ENCODE measurements at regions not wholly inside any gene's neighbourhood (a gene's known extent, or its start where the extent isn't known, plus 50 kb on each side); places are given as distances from the start of the nearest gene placed in this dataset.

DNA sequence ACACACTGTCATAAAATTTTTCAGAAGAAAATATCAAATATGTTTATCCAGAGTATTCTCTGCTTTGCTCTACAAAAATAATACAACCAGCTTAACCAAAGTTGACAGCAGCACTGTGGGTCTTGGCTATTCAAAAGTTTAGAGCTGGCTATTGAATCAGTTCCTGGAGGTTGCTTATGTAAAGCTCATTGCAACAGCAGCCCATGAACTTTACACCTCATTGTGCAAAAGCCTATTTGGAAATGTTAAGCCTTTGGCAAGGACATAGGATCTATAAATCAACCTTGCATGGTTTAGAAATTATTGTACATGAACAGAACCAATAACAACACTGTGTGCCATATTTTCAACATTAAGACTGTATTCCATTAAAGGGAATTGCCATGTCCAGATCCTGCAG lies 714.9 kb downstream of the ADGRL2 start:
- no peak for DNase-seq (ENCODE audit: low spot score)
- TF ChIP-seq, protein P1, sequence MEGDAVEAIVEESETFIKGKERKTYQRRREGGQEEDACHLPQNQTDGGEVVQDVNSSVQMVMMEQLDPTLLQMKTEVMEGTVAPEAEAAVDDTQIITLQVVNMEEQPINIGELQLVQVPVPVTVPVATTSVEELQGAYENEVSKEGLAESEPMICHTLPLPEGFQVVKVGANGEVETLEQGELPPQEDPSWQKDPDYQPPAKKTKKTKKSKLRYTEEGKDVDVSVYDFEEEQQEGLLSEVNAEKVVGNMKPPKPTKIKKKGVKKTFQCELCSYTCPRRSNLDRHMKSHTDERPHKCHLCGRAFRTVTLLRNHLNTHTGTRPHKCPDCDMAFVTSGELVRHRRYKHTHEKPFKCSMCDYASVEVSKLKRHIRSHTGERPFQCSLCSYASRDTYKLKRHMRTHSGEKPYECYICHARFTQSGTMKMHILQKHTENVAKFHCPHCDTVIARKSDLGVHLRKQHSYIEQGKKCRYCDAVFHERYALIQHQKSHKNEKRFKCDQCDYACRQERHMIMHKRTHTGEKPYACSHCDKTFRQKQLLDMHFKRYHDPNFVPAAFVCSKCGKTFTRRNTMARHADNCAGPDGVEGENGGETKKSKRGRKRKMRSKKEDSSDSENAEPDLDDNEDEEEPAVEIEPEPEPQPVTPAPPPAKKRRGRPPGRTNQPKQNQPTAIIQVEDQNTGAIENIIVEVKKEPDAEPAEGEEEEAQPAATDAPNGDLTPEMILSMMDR (IDR thresholded peaks at IDR 0.05; ENCODE audit: extremely low read depth, insufficient read depth, missing control alignments), result no peak
- in situ Hi-C loops (cut with MboI; ENCODE audit: low pct_unique_long_range_greater_than_20kb, low sequenced_read_pairs, unreplicated experiment), result no loop called here

DNA sequence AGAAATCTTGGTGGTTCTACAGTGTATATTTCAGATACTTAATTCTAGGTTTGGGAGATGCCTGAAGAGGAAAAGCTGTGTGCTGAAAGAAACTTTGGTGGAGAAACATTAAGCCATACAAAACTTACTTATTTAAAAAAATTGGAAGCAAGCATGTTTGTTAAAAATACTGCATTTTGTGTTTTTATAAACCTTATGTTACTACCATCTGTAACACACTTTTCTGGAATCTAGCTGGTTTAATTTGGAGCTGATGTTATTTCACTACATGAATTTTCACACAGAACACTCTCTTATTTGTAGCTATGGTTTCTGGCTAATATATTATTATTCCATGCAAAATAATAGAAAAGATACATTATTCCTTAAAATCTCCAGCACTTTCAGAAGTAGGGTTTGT lies 710.7 kb downstream of the ADGRL2 start:
- in situ Hi-C loops (cut with MboI; ENCODE audit: low pct_unique_long_range_greater_than_20kb, low sequenced_read_pairs, unreplicated experiment), result no loop called here
- TF ChIP-seq, protein P1 (IDR thresholded peaks at IDR 0.05; ENCODE audit: extremely low read depth, insufficient read depth, missing control alignments), result no peak
- DNase-seq (ENCODE audit: low spot score), result no peak

DNA sequence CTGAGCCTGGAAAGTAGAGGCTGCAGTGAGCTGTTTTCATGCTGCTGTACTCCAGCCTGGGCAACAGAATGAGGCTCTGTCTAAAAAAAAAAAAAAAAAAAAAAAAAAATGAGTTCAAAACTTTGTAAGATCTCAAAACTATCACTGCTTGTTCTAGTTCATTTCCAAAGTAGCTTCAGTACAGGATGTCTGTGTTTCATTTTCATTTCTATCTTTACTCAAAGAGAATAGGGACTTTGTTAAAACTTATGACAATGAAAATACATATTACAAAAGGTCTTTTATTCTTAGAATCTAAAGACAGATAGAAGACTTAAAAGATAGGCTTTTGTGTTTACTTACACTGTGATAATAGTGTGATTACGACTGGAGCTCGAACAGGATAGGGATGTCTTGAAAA lies 709.7 kb downstream of the ADGRL2 start:
- no peak for DNase-seq (ENCODE audit: low spot score)
- TF ChIP-seq, protein P1 (IDR thresholded peaks at IDR 0.05; ENCODE audit: extremely low read depth, insufficient read depth, missing control alignments), result no peak
- in situ Hi-C loops (cut with MboI; ENCODE audit: low pct_unique_long_range_greater_than_20kb, low sequenced_read_pairs, unreplicated experiment), result no loop called here

DNA sequence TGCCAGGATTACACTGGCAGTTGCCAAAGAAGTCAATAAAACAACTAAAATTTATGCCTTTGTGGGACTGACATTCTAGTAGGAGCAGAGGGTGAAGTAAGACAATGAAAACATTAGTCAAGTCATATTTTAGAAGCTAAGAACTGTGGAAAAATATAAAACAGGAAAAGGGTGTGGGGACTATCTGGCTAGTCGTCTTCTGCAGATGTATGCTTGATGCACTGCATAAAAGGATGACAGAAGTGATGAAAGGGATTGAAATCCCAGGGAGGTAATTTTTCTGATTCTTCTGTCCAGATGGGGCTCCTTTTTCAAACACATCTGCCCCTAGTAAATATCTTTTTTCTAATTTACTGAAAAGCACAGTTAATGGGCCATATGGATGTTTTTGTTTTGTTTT lies 706.3 kb downstream of the ADGRL2 start:
- no peak for DNase-seq (ENCODE audit: low spot score)
- TF ChIP-seq, protein P1 (IDR thresholded peaks at IDR 0.05; ENCODE audit: extremely low read depth, insufficient read depth, missing control alignments), result no peak
- in situ Hi-C loops (cut with MboI; ENCODE audit: low pct_unique_long_range_greater_than_20kb, low sequenced_read_pairs, unreplicated experiment), result no loop called here

DNA sequence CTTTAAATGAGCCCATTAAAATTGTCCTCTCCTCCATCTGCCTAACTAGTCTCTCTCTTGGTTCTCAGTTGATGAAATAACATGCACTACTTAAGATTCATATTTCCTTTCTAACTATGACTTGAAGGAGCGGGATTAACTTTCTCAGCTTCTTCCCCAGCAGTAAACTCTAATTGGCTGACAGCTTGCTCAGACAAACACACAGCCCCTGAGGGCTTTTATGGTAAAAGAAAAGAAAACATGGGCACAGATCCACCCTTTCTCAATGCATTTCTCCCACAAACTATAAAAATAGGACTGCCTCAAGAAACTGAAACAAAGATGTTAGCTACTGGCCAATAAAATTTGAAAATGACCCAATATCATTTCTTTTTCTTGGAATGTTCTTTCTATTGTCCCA lies 703.1 kb downstream of the ADGRL2 start:
- DNase-seq (ENCODE audit: low spot score), result no peak
- TF ChIP-seq, protein P1 (IDR thresholded peaks at IDR 0.05; ENCODE audit: extremely low read depth, insufficient read depth, missing control alignments), result no peak
- in situ Hi-C loops (cut with MboI; ENCODE audit: low pct_unique_long_range_greater_than_20kb, low sequenced_read_pairs, unreplicated experiment), result no loop called here

DNA sequence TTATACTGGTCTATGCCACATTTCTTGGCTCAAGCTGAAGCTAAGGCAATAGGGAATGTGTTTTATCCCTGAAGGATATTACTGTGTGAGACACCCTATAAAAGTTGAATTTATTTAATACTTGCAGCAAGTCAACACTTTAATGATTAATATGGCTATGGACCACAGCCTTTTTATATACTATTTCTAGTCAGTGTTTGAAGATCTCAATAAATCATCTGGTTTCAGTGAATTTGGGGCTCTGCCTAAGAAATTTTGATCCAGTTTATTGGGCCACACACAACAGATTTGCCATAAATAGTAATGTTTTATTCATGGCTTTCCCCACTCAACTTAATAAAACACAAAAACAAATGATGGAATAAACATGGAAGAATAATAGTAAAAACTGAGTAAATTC lies 698.3 kb downstream of the ADGRL2 start:
- TF ChIP-seq, protein P1 (IDR thresholded peaks at IDR 0.05; ENCODE audit: extremely low read depth, insufficient read depth, missing control alignments), result no peak
- DNase-seq (ENCODE audit: low spot score), result no peak
- in situ Hi-C loops (cut with MboI; ENCODE audit: low pct_unique_long_range_greater_than_20kb, low sequenced_read_pairs, unreplicated experiment), result no loop called here

DNA sequence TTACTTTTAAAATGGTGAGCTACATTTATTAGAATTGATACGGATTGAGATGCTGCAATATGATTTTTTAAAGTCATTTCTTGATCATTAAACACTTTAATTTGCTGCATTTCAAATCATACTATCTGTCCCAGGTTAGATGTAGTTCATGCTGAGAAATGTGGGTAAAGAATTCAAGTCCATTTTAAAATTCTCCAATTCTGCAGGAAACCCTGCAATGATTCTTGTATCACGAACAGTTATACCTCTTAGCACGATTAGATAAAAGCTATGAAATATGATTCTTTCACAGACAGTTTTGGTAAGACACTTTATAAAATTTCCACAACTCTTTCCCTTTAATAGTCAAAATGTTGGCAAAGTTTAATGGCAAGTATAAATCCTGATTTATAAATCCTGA lies 693.4 kb downstream of the ADGRL2 start:
- in situ Hi-C loops (cut with MboI; ENCODE audit: low pct_unique_long_range_greater_than_20kb, low sequenced_read_pairs, unreplicated experiment), result no loop called here

More for the DNA sequence above, 693.4 kb downstream of the ADGRL2 start:
- DNase-seq (ENCODE audit: low spot score), result no peak
- TF ChIP-seq, protein P1 (IDR thresholded peaks at IDR 0.05; ENCODE audit: extremely low read depth, insufficient read depth, missing control alignments), result no peak

All from GM13977 (cell line).